Left lung (tissue), 4 donors: ENCODE measurements at regions not wholly inside any gene's neighbourhood (a gene's known extent, or its start where the extent isn't known, plus 50 kb on each side); places are given as distances from the start of the nearest gene placed in this dataset.

Source experiments
- ATAC-seq: fragments of 200-7000 bp; cut with Tn5 transposase; one replicate; pipeline ENCODE4 v1.9.1; 2020; ENCODE audit warnings: moderate library complexity
- DNase-seq, 4 donors: peaks; one replicate each; pipeline ENCODE4 v3.0.0-alpha.2; 2013 to 2020
- H3K27ac ChIP-seq, 2 donors: fragments of 200-600 bp; sonication (generic) in 1 of 2; one replicate each; pipeline versions ENCODE4 v1.5.0 to v1.8.0; 2020 to 2021
- H3K27me3 ChIP-seq, 2 donors: fragments of 200-600 bp; sonication (generic) in 1 of 2; one replicate each; pipeline versions ENCODE4 v1.5.0 to v1.8.0; 2020 to 2021
- H3K36me3 ChIP-seq, 2 donors: fragments of 200-600 bp; sonication (generic) in 1 of 2; one replicate each; pipeline versions ENCODE4 v1.5.0 to v1.8.0; 2020 to 2021
- H3K4me1 ChIP-seq, 2 donors: fragments of 200-600 bp; one replicate each; pipeline ENCODE4 v1.8.0; 2021
- H3K4me3 ChIP-seq, 2 donors: fragments of 200-600 bp; sonication (generic) in 1 of 2; one replicate each; pipeline versions ENCODE4 v1.5.0 to v1.8.0; 2020 to 2021; ENCODE audit warnings: mild to moderate bottlenecking in 1 of 2
- H3K9me3 ChIP-seq, 2 donors: fragments of 200-600 bp; sonication (generic) in 1 of 2; one replicate each; pipeline versions ENCODE4 v1.5.0 to v1.8.0; 2020 to 2021
- intact Hi-C, 2 donors: fragments of 100-400 bp; cut with DNase I; formaldehyde crosslinking; loops; one replicate each; pipeline versions ENCODE4 v1.11.2 to v1.14.2; 2022
- TF ChIP-seq, protein P1 (sequence below), 2 donors: fragments of 200-600 bp; sonication (generic) in 1 of 2; IDR thresholded peaks; one replicate each; pipeline versions ENCODE4 v1.5.0 to v1.8.0; 2021; ENCODE audit warnings: antibody characterized with exemption in 2 of 2
- donor health status: DM: no; HTN: yes; CAD: no.
- donor health status: DM: no; HTN: no; CAD: no.

DNA sequence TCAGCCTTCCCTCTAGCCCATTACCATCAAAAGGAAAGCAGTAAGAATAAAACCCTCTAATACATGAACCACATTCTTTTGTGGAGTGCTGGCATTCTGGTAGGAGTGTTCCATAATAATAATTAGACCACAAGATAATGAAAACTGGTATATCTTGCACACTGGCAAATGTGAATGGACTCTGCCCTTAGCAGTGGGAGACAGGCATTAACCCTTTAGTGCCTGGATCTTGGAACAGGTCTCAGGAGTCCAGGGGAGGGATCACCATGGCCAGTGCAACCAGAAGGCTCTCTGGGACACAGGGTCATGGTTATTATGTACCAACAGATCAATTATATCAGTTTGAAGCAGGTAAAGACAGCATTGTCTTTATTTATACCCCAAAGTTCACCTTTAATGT, 387.5 kb upstream of the TMPO start:
- H3K27ac ChIP-seq, result no peak overlapping the region
- no peak for ATAC-seq

DNA sequence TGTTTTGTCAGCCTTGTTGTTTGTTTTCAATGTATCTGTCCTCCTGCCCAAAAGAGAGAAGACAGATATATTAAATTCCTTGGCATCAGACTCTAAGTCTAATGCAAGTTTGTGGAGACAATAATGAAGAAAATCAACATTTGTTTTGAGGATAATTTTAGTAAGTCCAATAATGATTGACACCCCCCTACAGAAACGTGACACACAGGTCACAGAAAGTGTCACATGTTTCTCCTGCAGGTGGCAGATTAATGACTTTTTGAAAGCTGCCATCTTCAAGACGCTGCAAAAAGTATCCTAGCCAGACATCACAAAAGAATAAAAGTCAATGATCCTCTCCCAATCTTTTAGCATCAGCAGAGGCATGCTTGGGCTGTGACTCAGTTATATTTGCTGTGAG, 378.8 kb upstream of the TMPO start:
- intact Hi-C loops, result no loop called here
- H3K36me3 ChIP-seq, result no peaks in the 10 kb centered on the region
- TF ChIP-seq, protein P1, sequence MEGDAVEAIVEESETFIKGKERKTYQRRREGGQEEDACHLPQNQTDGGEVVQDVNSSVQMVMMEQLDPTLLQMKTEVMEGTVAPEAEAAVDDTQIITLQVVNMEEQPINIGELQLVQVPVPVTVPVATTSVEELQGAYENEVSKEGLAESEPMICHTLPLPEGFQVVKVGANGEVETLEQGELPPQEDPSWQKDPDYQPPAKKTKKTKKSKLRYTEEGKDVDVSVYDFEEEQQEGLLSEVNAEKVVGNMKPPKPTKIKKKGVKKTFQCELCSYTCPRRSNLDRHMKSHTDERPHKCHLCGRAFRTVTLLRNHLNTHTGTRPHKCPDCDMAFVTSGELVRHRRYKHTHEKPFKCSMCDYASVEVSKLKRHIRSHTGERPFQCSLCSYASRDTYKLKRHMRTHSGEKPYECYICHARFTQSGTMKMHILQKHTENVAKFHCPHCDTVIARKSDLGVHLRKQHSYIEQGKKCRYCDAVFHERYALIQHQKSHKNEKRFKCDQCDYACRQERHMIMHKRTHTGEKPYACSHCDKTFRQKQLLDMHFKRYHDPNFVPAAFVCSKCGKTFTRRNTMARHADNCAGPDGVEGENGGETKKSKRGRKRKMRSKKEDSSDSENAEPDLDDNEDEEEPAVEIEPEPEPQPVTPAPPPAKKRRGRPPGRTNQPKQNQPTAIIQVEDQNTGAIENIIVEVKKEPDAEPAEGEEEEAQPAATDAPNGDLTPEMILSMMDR (IDR thresholded peaks at IDR 0.05), result no peak
- no peaks in the 10 kb centered on the region for H3K4me1 ChIP-seq
- no peaks in the 10 kb centered on the region for H3K27me3 ChIP-seq
- DNase-seq (no peak), ATAC-seq (no peak)
- no peaks in the 10 kb centered on the region for H3K9me3 ChIP-seq
- no peak overlapping the region for H3K27ac ChIP-seq
- H3K4me3 ChIP-seq, result no peak overlapping the region

More for the DNA sequence above, 387.5 kb upstream of the TMPO start:
- Histone ChIP-seq H3K27me3 (no peaks in the 10 kb centered on the region), H3K9me3 (no peaks in the 10 kb centered on the region), H3K36me3 (no peaks in the 10 kb centered on the region), H3K4me3 (no peak overlapping the region), H3K4me1 (no peaks in the 10 kb centered on the region)
- no peak for DNase-seq
- TF ChIP-seq, protein P1 (IDR thresholded peaks at IDR 0.05), result no peak
- intact Hi-C loops, result no loop called here

DNA sequence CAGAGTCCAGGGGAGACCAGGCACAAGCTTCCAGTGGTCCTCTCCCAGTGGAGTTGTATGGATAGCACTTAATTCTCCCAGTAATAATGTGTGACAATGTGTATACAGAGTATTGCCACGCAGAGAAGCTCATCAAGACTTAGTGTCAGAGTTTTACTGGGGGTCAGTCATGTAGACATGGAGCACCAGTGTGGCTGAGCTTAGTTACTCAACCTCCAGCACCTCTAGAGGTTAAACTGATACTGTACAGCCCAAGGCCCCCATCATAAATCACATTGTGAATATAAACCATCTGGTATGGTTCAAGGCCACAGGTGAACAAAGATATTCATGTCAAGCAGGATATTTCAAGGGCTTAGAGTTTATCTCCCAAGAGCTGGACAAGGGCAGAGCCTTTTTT, 378.1 kb upstream of the TMPO start:
- DNase-seq, result no peak
- no peaks in the 10 kb centered on the region for H3K27me3 ChIP-seq
- H3K9me3 ChIP-seq, result no peaks in the 10 kb centered on the region
- intact Hi-C loops, result no loop called here
- ATAC-seq, result no peak
- H3K27ac ChIP-seq, result no peak overlapping the region
- TF ChIP-seq, protein P1 (IDR thresholded peaks at IDR 0.05), result no peak
- no peaks in the 10 kb centered on the region for H3K4me1 ChIP-seq
- H3K36me3 ChIP-seq, result no peaks in the 10 kb centered on the region
- H3K4me3 ChIP-seq, result no peak overlapping the region

DNA sequence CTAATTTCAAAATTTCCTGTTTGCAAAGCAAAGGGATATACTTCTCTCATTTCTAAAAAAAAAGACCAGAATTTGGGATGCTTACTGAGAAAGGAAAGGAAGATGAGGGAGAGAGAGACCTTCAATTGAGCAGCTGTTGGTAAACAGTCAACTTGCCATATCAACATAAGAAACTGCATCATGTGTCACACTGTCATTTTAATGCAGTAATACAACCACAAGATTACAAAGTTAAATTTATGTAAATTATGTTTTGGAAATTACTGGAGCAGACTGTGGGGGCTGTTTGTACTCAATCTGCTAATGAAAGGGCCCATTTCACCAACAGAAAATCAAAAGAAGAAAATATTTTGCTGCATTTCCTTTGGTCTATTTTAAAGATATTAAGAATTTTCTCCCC, 370.4 kb upstream of the TMPO start:
- Histone ChIP-seq H3K4me3 (no peak overlapping the region), H3K36me3 (no peaks in the 10 kb centered on the region), H3K4me1 (no peaks in the 10 kb centered on the region), H3K27me3 (no peaks in the 10 kb centered on the region), H3K27ac (no peak overlapping the region), H3K9me3 (no peaks in the 10 kb centered on the region)
- intact Hi-C loops, result no loop called here
- TF ChIP-seq, protein P1 (IDR thresholded peaks at IDR 0.05), result no peak
- no peak for ATAC-seq
- DNase-seq, result no peak

DNA sequence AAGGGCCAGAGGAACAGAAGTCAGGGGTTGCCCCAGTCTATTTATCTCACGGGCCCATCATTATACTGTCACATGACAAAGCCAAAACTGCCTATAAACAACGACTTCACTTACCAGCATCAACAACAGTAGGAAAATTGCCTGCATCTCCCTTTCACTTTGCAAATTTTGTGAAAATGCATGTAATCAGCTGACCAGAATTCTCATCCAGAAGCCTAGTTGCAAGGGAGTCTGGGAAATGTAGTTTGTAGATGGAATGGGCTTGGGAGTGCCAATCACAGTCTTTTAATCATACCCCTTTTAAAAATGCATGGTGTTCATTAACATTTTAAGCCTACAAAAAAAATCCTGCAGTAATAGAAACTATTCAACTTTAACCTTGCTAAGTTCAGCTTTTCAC, 369.3 kb upstream of the TMPO start:
- H3K9me3 ChIP-seq, result no peaks in the 10 kb centered on the region
- H3K4me1 ChIP-seq, result no peaks in the 10 kb centered on the region
- no peak overlapping the region for H3K4me3 ChIP-seq
- DNase-seq (no peak), ATAC-seq (no peak)
- no peaks in the 10 kb centered on the region for H3K36me3 ChIP-seq
- intact Hi-C loops, result no loop called here
- no peak overlapping the region for H3K27ac ChIP-seq
- H3K27me3 ChIP-seq, result no peaks in the 10 kb centered on the region
- TF ChIP-seq, protein P1 (IDR thresholded peaks at IDR 0.05), result no peak
